WTC11 (cell line): ENCODE measurements at regions not wholly inside any gene's neighbourhood (a gene's known extent, or its start where the extent isn't known, plus 50 kb on each side); places are given as distances from the start of the nearest gene placed in this dataset.

Experiments used
- ATAC-seq: fragments of 200-7000 bp; cut with Tn5 transposase; 2 replicates; pipeline ENCODE4 v1.10.0; 2021; ENCODE audit warnings: mild to moderate bottlenecking, moderate library complexity
- CTCF ChIA-PET: fragments of 300-600 bp; sonication (Branson Sonifier 250); formaldehyde crosslinking; loops from one replicate; lab custom pipeline; 2021; ENCODE audit warnings: antibody characterized with exemption; lab: Charles Lee
- POLR2A ChIA-PET: fragments of 350-600 bp; sonication (Branson Sonifier 250); formaldehyde crosslinking; loops from one replicate; lab custom pipeline; 2021; ENCODE audit warnings: antibody characterized with exemption; lab: Charles Lee
- DNase-seq: peaks from one replicate; pipeline ENCODE4 v3.0.0; 2021; ENCODE audit warnings: low spot score
- H3K27ac Mint-ChIP-seq: 2 replicates; pipeline ENCODE4 v1.8.0; 2021; ENCODE audit warnings: mixed read lengths
- H3K27me3 Mint-ChIP-seq: 2 replicates; pipeline ENCODE4 v1.8.0; 2021; ENCODE audit warnings: low read depth, mild to moderate bottlenecking, moderate library complexity, mixed read lengths
- H3K36me3 Mint-ChIP-seq: 2 replicates; pipeline ENCODE4 v1.8.0; 2021; ENCODE audit warnings: mixed read lengths
- H3K4me1 Mint-ChIP-seq: 2 replicates; pipeline ENCODE4 v1.8.0; 2022; ENCODE audit warnings: mixed read lengths
- H3K4me3 Mint-ChIP-seq: 2 replicates; pipeline ENCODE4 v1.8.0; 2021; ENCODE audit warnings: mild to moderate bottlenecking, moderate library complexity, mixed read lengths
- H3K9me3 Mint-ChIP-seq: 2 replicates; pipeline ENCODE4 v1.8.0; 2021; ENCODE audit warnings: mixed read lengths
- AFF4 ChIP-seq: sonication (generic); formaldehyde crosslinking; IDR thresholded peaks from 2 replicates; pipeline ENCODE4 v1.8.1; 2023; ENCODE audit warnings: mild to moderate bottlenecking, missing genetic modification reagents, borderline replicate concordance
- CREM ChIP-seq: sonication (generic); formaldehyde crosslinking; IDR thresholded peaks from 2 replicates; pipeline ENCODE4 v1.8.1; 2022; ENCODE audit warnings: mild to moderate bottlenecking, missing genetic modification reagents, moderate library complexity
- CTCF ChIP-seq: fragments of 200-600 bp; IDR thresholded peaks from 2 replicates; pipeline ENCODE4 v1.8.0; 2022; ENCODE audit warnings: antibody characterized with exemption
- E2F4 ChIP-seq: sonication (generic); formaldehyde crosslinking; IDR thresholded peaks from 2 replicates; pipeline ENCODE4 v1.8.1; 2022; ENCODE audit warnings: low read depth, mild to moderate bottlenecking, moderate library complexity, missing genetic modification reagents, borderline replicate concordance
- EMX1 ChIP-seq: fragments of 250-450 bp; sonication (Bioruptor Pico); IDR thresholded peaks from 2 replicates; pipeline ENCODE4 v1.8.0; 2021; ENCODE audit warnings: mild to moderate bottlenecking
- FOXK1 ChIP-seq: sonication (generic); formaldehyde crosslinking; IDR thresholded peaks from 2 replicates; pipeline ENCODE4 v1.8.0; 2022; ENCODE audit warnings: mild to moderate bottlenecking, moderate library complexity, missing genetic modification reagents
- GABPB1 ChIP-seq: sonication (generic); formaldehyde crosslinking; IDR thresholded peaks from 2 replicates; pipeline ENCODE4 v1.8.1; 2023; ENCODE audit warnings: mild to moderate bottlenecking, missing genetic modification reagents
- HMGXB4 ChIP-seq: sonication (generic); formaldehyde crosslinking; IDR thresholded peaks from 2 replicates; pipeline ENCODE4 v1.8.1; 2023; ENCODE audit warnings: mild to moderate bottlenecking, moderate library complexity, missing genetic modification reagents
- MXD4 ChIP-seq: fragments of 250-450 bp; sonication (Bioruptor Pico); IDR thresholded peaks from 2 replicates; pipeline ENCODE4 v1.8.0; 2021; ENCODE audit warnings: mild to moderate bottlenecking, moderate library complexity, borderline replicate concordance
- NR1H2 ChIP-seq: sonication (generic); formaldehyde crosslinking; IDR thresholded peaks from 2 replicates; pipeline ENCODE4 v1.9.0; 2021; ENCODE audit warnings: mild to moderate bottlenecking, moderate library complexity, missing genetic modification reagents
- NR3C1 ChIP-seq: sonication (generic); formaldehyde crosslinking; conservative IDR thresholded peaks from 2 replicates; pipeline ENCODE4 v1.8.1; 2023; ENCODE audit warnings: low read depth, mild to moderate bottlenecking, missing genetic modification reagents
- PRRX2 ChIP-seq: fragments of 250-450 bp; sonication (Bioruptor Pico); IDR thresholded peaks from 2 replicates; pipeline ENCODE4 v1.8.0; 2021; ENCODE audit warnings: mild to moderate bottlenecking
- SOX15 ChIP-seq: fragments of 250-450 bp; sonication (Bioruptor Pico); IDR thresholded peaks from 2 replicates; pipeline ENCODE4 v1.9.0; 2021; ENCODE audit warnings: mild to moderate bottlenecking
- ZNF263 ChIP-seq: sonication (generic); formaldehyde crosslinking; IDR thresholded peaks from 2 replicates; pipeline ENCODE4 v1.8.1; 2022; ENCODE audit warnings: low read depth, mild to moderate bottlenecking, moderate library complexity, missing genetic modification reagents
- ZNF416 ChIP-seq: fragments of 250-450 bp; sonication (Bioruptor Pico); IDR thresholded peaks from 2 replicates; pipeline ENCODE4 v1.9.0; 2021; ENCODE audit warnings: mild to moderate bottlenecking, inconsistent platforms
- ZNF532 ChIP-seq: fragments of 250-450 bp; sonication (Bioruptor Pico); IDR thresholded peaks from 2 replicates; pipeline ENCODE4 v1.9.0; 2021; ENCODE audit warnings: mild to moderate bottlenecking, borderline replicate concordance
- ZSCAN18 ChIP-seq: fragments of 250-450 bp; sonication (Bioruptor Pico); IDR thresholded peaks from 2 replicates; pipeline ENCODE4 v2.1.2; 2022; ENCODE audit warnings: mild to moderate bottlenecking, moderate library complexity

GRCh38 chr6:91509711-91510110, 922.8 kb upstream of the MAP3K7 start:
- CTCF ChIA-PET = interaction anchor here (1.3 kb wide), 1 partner anchor 12 kb away, joined by 4 read pairs; no protein-coding TSS in a partner anchor
- Mint-ChIP-seq H3K36me3 (no peaks in the 10 kb centered on the region), H3K9me3 (peaks cover 13% of the 10 kb centered on the region), H3K4me1 (no peaks in the 10 kb centered on the region), H3K27ac (no peak overlapping the region), H3K4me3 (no peak overlapping the region), H3K27me3 (no peaks in the 10 kb centered on the region)
- no peak for DNase-seq
- ATAC-seq = no peak
- POLR2A ChIA-PET = no interaction called here
- TF ChIP-seq AFF4 (CRISPR knock-in tag) (no peak), ZSCAN18 (no peak), E2F4 (CRISPR knock-in tag) (no peak), ZNF263 (no peak), FOXK1 (CRISPR knock-in tag) (no peak), CTCF (no peak), HMGXB4 (CRISPR knock-in tag) (no peak)

GRCh38 chr6:91509039-91509438, 922.2 kb upstream of the MAP3K7 start:
- H3K27me3 Mint-ChIP-seq = no peaks in the 10 kb centered on the region
- ChIA-PET POLR2A (no interaction called here), CTCF (no interaction called here)
- ATAC-seq = no peak
- H3K9me3 Mint-ChIP-seq = peaks cover 13% of the 10 kb centered on the region
- no peak overlapping the region for H3K4me3 Mint-ChIP-seq
- DNase-seq = no peak
- H3K36me3 Mint-ChIP-seq = no peaks in the 10 kb centered on the region
- H3K27ac Mint-ChIP-seq = no peak overlapping the region
- no peaks in the 10 kb centered on the region for H3K4me1 Mint-ChIP-seq
- TF ChIP-seq SOX15 (no peak), CREM (CRISPR knock-in tag) (no peak), PRRX2 (CRISPR knock-in tag) (no peak), ZNF416 (no peak), GABPB1 (no peak), NR1H2 (CRISPR knock-in tag) (no peak)
- TF ChIP-seq, all 79 proteins: peak for 0

GRCh38 chr6:91506509-91506908, 919.6 kb upstream of the MAP3K7 start:
- POLR2A ChIA-PET = no interaction called here
- DNase-seq = no peak
- no peak overlapping the region for H3K27ac Mint-ChIP-seq
- no peaks in the 10 kb centered on the region for H3K36me3 Mint-ChIP-seq
- H3K27me3 Mint-ChIP-seq = no peaks in the 10 kb centered on the region
- CTCF ChIA-PET = no interaction called here
- no peaks in the 10 kb centered on the region for H3K4me1 Mint-ChIP-seq
- H3K9me3 Mint-ChIP-seq = peaks cover 13% of the 10 kb centered on the region
- no peak for ATAC-seq
- H3K4me3 Mint-ChIP-seq = no peak overlapping the region
- TF ChIP-seq ZSCAN18 = no peak
- no peak for TF ChIP-seq MXD4 (CRISPR knock-in tag)
- TF ChIP-seq NR3C1 (CRISPR knock-in tag) = no peak
- TF ChIP-seq ZNF532 (CRISPR knock-in tag) = no peak
- TF ChIP-seq EMX1 (CRISPR knock-in tag) = no peak
